Mesenchymal stem cell (in vitro differentiated cells and primary cell): ENCODE measurements at regions not wholly inside any gene's neighbourhood (a gene's known extent, or its start where the extent isn't known, plus 50 kb on each side); places are given as distances from the start of the nearest gene placed in this dataset.

Experiments
- DNase-seq: peaks from one replicate; pipeline ENCODE4 v3.0.0-alpha.2; 2013
- H2AFZ ChIP-seq: one replicate; pipeline ENCODE4 v1.6.1; 2013; ENCODE audit warnings: low read depth, mild to moderate bottlenecking, control low read depth, inconsistent platforms, low read length, moderate library complexity
- H2AK5ac ChIP-seq: 2 replicates; pipeline ENCODE4 v1.6.1; 2013; ENCODE audit warnings: low read length, moderate library complexity, mild to moderate bottlenecking, inconsistent platforms; ENCODE audit not compliant: severe bottlenecking
- H2BK120ac ChIP-seq: one replicate; pipeline ENCODE4 v1.6.1; 2013; ENCODE audit warnings: low read depth, mild to moderate bottlenecking, inconsistent platforms, low read length, moderate library complexity
- H2BK12ac ChIP-seq, 2 experiments: one replicate each; pipeline ENCODE4 v1.6.1; 2013; ENCODE audit warnings: inconsistent platforms in 2 of 2, low read length in 2 of 2, mild to moderate bottlenecking in 2 of 2, moderate library complexity in 2 of 2, control low read depth in 1 of 2
- H2BK15ac ChIP-seq: one replicate; pipeline ENCODE4 v1.6.1; 2013; ENCODE audit warnings: mild to moderate bottlenecking, low read depth, inconsistent platforms; ENCODE audit not compliant: poor library complexity, severe bottlenecking
- H2BK5ac ChIP-seq: 2 replicates; pipeline ENCODE4 v1.6.1; 2013; ENCODE audit warnings: low read depth, mild to moderate bottlenecking, low read length, control low read depth, inconsistent platforms; ENCODE audit not compliant: poor library complexity, severe bottlenecking
- H3K14ac ChIP-seq, 2 experiments: one replicate each; pipeline ENCODE4 v1.6.1; 2013; ENCODE audit warnings: inconsistent platforms in 2 of 2, low read length in 2 of 2, control low read depth in 1 of 2, mild to moderate bottlenecking in 1 of 2, moderate library complexity in 1 of 2
- H3K18ac ChIP-seq, 2 experiments: one replicate each; pipeline ENCODE4 v1.6.1; 2013; ENCODE audit warnings: inconsistent platforms in 2 of 2, low read length in 2 of 2, control low read depth in 1 of 2, low read depth in 1 of 2, mild to moderate bottlenecking in 1 of 2
- H3K23ac ChIP-seq, 2 experiments: one replicate each; pipeline ENCODE4 v1.6.1; 2013; ENCODE audit warnings: inconsistent platforms in 2 of 2, low read length in 2 of 2, mild to moderate bottlenecking in 2 of 2, moderate library complexity in 2 of 2, control low read depth in 1 of 2
- H3K27ac ChIP-seq: 2 replicates; pipeline ENCODE4 v1.5.1; 2013; ENCODE audit warnings: mild to moderate bottlenecking, moderate library complexity, low read length, control low read depth, inconsistent platforms; ENCODE audit not compliant: poor library complexity, severe bottlenecking
- H3K27me3 ChIP-seq, 2 experiments: 2 replicates each; pipeline versions ENCODE4 v1.6.1 to v1.7.0; 2013; ENCODE audit warnings: low read length in 2 of 2, mild to moderate bottlenecking in 2 of 2, moderate library complexity in 2 of 2, control low read depth in 1 of 2, inconsistent platforms in 1 of 2; ENCODE audit not compliant: control insufficient read depth in 1 of 2, insufficient read depth in 1 of 2
- H3K36me3 ChIP-seq, 2 experiments: 2 replicates each; pipeline versions ENCODE4 v1.6.1 to v1.7.0; 2013; ENCODE audit warnings: low read length in 2 of 2, control low read depth in 1 of 2, inconsistent platforms in 1 of 2, low read depth in 1 of 2, mild to moderate bottlenecking in 1 of 2; ENCODE audit not compliant: insufficient read depth in 2 of 2, control insufficient read depth in 1 of 2
- H3K4ac ChIP-seq, 2 experiments: one replicate each; pipeline ENCODE4 v1.6.1; 2013; ENCODE audit warnings: inconsistent platforms in 2 of 2, low read length in 2 of 2, mild to moderate bottlenecking in 2 of 2, moderate library complexity in 2 of 2, control low read depth in 1 of 2, low read depth in 1 of 2
- H3K4me1 ChIP-seq: 2 replicates; pipeline ENCODE4 v1.6.1; 2013; ENCODE audit warnings: low read depth, low read length, control low read depth; ENCODE audit not compliant: control insufficient read depth, insufficient read depth
- H3K4me2 ChIP-seq: 2 replicates; pipeline ENCODE4 v1.6.1; 2013; ENCODE audit warnings: low read length, mild to moderate bottlenecking, inconsistent platforms; ENCODE audit not compliant: poor library complexity, severe bottlenecking
- H3K4me3 ChIP-seq, 2 experiments: 2 replicates each; pipeline versions ENCODE4 v1.5.1 to v1.7.0; 2013; ENCODE audit warnings: low read length in 2 of 2, mild to moderate bottlenecking in 2 of 2, control low read depth in 1 of 2, low read depth in 1 of 2; ENCODE audit not compliant: insufficient read depth in 1 of 2
- H3K79me1 ChIP-seq: replicated peaks from 2 replicates; pipeline ENCODE4 v1.6.1; 2013; ENCODE audit warnings: mild to moderate bottlenecking, control low read depth, low read length, inconsistent platforms; ENCODE audit not compliant: poor library complexity, severe bottlenecking
- H3K9ac ChIP-seq: 2 replicates; pipeline ENCODE4 v1.7.0; 2013; ENCODE audit warnings: mild to moderate bottlenecking, low read length, moderate library complexity
- H3K9me3 ChIP-seq: 2 replicates; pipeline ENCODE4 v1.7.0; 2013; ENCODE audit warnings: mild to moderate bottlenecking, low read length; ENCODE audit not compliant: control insufficient read depth
- H4K8ac ChIP-seq: one replicate; pipeline ENCODE4 v1.6.1; 2013; ENCODE audit warnings: inconsistent platforms, mild to moderate bottlenecking, low read length, moderate library complexity
- H4K91ac ChIP-seq: one replicate; pipeline ENCODE4 v1.6.1; 2013; ENCODE audit warnings: mild to moderate bottlenecking, low read length, inconsistent platforms
- WGBS: methylation state at CpG from one replicate; pipeline ENCODE4 v1.1.7; 2013; ENCODE audit warnings: mixed read lengths; 5-methylcytosine and 5-hydroxymethylcytosine counted together

DNA sequence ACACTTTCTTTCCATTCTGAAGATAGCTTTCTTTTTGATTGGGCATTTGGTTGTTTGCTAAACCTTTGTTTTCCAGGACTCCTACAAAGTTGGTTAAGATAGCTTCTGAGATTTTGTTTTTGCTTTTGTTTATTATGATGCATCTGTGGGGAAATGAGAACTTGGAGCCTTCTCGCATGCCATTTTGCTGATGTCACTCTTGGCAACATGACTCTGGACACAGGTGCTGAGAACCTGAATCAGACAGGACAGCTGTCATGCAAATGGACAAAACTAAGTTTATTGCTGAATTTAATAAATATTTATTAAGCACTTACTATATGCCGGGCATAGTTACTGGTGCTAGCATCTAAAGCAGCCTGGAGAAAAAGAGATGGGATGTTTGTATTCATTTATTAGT lies 274.1 kb downstream of the ZEB1 start:
- Histone ChIP-seq H3K23ac (no peak overlapping the region), H3K4me1 (no peaks in the 10 kb centered on the region), H4K8ac (no peak overlapping the region), H4K91ac (no peak overlapping the region), H2AFZ (no peak overlapping the region), H3K18ac (no peak overlapping the region), H2AK5ac (no peak overlapping the region), H3K27ac (no peak overlapping the region), H3K4me2 (no peak overlapping the region), H2BK120ac (no peak overlapping the region), H3K14ac (no peak overlapping the region), H3K27me3 (peaks cover 0 to 3% of the 10 kb centered on the region in 2 experiments), H3K79me1 (no peaks in the 10 kb centered on the region), H2BK12ac (no peak overlapping the region), H2BK15ac (no peak overlapping the region), H2BK5ac (no peak overlapping the region), H3K4me3 (no peak overlapping the region), H3K36me3 (no peaks in the 10 kb centered on the region), H3K4ac (no peak overlapping the region), H3K9ac (no peak overlapping the region), H3K9me3 (no peaks in the 10 kb centered on the region)
- DNase-seq, result no peak
- WGBS, result 88% methylated on average over 1 of the region's 2 CpGs

DNA sequence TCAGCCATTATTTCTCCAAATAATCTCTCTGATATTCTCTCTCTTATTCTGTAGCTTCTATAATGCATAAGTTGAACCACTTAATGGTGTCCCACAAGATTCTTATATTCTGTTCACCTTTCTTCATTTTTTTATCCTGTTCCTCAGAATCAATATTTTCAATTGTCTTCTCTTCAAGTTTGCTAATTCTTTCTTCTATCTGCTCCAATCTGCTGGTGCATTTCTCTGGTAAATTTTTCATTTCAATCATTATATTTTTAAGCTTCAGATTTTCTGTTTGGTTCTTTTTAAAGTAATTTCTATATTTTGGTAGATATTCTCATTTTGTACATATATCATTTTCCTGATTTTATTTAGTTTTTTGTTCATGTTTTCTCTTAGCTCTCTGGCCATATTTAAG lies 272.6 kb downstream of the ZEB1 start:
- Histone ChIP-seq H3K14ac (no peak overlapping the region), H3K27ac (no peak overlapping the region), H2BK120ac (no peak overlapping the region), H2BK12ac (no peak overlapping the region), H3K27me3 (no peaks in the 10 kb centered on the region), H3K4me3 (no peak overlapping the region), H4K8ac (no peak overlapping the region), H3K23ac (no peak overlapping the region), H3K18ac (no peak overlapping the region), H3K4ac (no peak overlapping the region), H2BK5ac (no peak overlapping the region), H3K79me1 (no peaks in the 10 kb centered on the region), H3K4me1 (no peaks in the 10 kb centered on the region), H2AFZ (no peak overlapping the region), H3K36me3 (no peaks in the 10 kb centered on the region), H4K91ac (no peak overlapping the region), H3K9me3 (no peaks in the 10 kb centered on the region), H2BK15ac (no peak overlapping the region), H3K4me2 (no peak overlapping the region), H3K9ac (no peak overlapping the region), H2AK5ac (no peak overlapping the region)
- DNase-seq, result no peak

DNA sequence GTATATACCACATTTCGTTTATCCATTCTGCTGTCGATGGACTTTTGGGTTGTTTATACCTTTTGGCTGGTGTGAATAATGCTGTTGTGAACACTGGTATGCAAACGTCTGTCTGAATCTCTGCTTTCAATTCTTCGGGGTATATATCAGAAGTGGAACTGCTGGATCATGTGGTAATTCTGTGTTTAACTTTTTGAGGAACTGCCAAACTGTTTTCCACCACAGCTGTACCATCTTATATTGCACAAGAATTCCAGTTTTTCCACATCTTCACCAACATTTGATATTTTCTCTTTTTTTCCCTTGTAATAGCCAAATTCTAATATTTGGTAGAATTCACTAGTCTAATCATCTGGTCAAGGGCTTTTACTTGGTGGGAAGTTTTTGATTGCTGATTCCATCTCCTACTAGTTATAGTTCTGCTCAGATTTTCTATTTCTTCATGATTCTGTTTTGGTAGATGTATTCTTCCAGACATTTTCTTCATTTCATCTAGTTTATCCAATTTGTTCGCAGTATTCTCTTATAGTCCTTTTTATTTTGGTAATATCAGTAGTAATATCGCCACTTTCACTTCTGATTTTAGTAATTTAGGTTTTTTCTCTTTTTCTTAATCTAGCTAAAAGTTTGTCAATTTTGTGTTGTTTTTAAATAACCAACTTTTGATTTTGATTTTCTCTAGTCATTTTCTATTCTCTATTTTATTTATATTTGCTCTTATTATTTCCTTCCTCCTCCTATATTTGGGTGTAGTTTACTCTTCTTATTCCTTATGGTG lies 271.2 kb downstream of the ZEB1 start:
- Histone ChIP-seq H3K18ac (no peak overlapping the region), H3K9me3 (no peaks in the 10 kb centered on the region), H4K91ac (no peak overlapping the region), H3K27ac (no peak overlapping the region), H2AFZ (no peak overlapping the region), H3K14ac (no peak overlapping the region), H3K4me2 (no peak overlapping the region), H2BK5ac (no peak overlapping the region), H2BK12ac (no peak overlapping the region), H3K4me3 (no peak overlapping the region), H4K8ac (no peak overlapping the region), H3K23ac (no peak overlapping the region), H2BK120ac (no peak overlapping the region), H3K36me3 (no peaks in the 10 kb centered on the region), H3K4ac (no peak overlapping the region), H3K79me1 (no peaks in the 10 kb centered on the region), H3K9ac (no peak overlapping the region), H3K27me3 (no peaks in the 10 kb centered on the region), H3K4me1 (no peaks in the 10 kb centered on the region), H2BK15ac (no peak overlapping the region), H2AK5ac (no peak overlapping the region)
- WGBS, result 82% methylated on average over 3 of the region's 6 CpGs
- DNase-seq, result no peak

DNA sequence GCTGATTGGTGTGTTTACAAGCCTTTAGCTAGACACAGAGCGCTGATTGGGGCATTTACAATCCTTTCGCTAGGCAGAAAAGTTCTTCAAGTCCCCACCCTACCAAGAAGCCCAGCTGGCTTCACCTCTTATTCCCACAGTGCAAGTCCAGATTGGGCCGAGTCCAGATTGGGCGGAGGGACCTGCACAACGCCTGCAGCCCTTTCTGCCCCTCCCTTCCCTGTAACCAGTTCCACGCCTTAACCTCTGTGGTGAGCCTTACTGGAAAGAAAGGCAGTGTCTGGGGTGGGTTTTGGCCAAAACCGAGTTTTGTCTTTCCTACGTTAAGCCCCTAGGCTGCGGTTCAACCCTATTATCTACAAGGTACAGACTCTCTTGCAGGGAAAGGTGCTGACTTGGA lies 268.7 kb downstream of the ZEB1 start:
- H4K91ac ChIP-seq, result no peak overlapping the region
- no peak for DNase-seq
- no peak overlapping the region for H2BK5ac ChIP-seq
- no peak overlapping the region for H2AK5ac ChIP-seq
- H4K8ac ChIP-seq, result no peak overlapping the region
- H3K4me2 ChIP-seq, result no peak overlapping the region
- H3K9me3 ChIP-seq, result no peaks in the 10 kb centered on the region
- H2BK12ac ChIP-seq, result no peak overlapping the region
- no peak overlapping the region for H3K27ac ChIP-seq
- no peak overlapping the region for H3K18ac ChIP-seq
- H3K4me1 ChIP-seq, result peaks cover 4% of the 10 kb centered on the region
- no peak overlapping the region for H3K4me3 ChIP-seq
- WGBS, result 94% methylated on average over 7 of the region's 9 CpGs
- H3K23ac ChIP-seq, result no peak overlapping the region
- H3K27me3 ChIP-seq, result no peaks in the 10 kb centered on the region
- no peak overlapping the region for H2AFZ ChIP-seq
- no peak overlapping the region for H3K9ac ChIP-seq
- no peaks in the 10 kb centered on the region for H3K79me1 ChIP-seq
- no peaks in the 10 kb centered on the region for H3K36me3 ChIP-seq
- H2BK120ac ChIP-seq, result no peak overlapping the region
- H2BK15ac ChIP-seq, result no peak overlapping the region
- H3K14ac ChIP-seq, result no peak overlapping the region
- no peak overlapping the region for H3K4ac ChIP-seq
